AG04449 (cell line): ENCODE measurements at regions not wholly inside any gene's neighbourhood (a gene's known extent, or its start where the extent isn't known, plus 50 kb on each side); places are given as distances from the start of the nearest gene placed in this dataset.

Experiments used
- CTCF ChIA-PET: fragments of 350-600 bp; formaldehyde crosslinking; extraction: SDS; loops from one replicate; lab custom pipeline; 2021; ENCODE audit warnings: antibody characterized with exemption; lab: Yijun Ruan, JAX
- POLR2A ChIA-PET: fragments of 400-600, 350-600 bp; formaldehyde crosslinking; extraction: SDS; loops from one replicate; lab custom pipeline; 2020; ENCODE audit warnings: antibody characterized with exemption, inconsistent platforms; lab: Yijun Ruan, JAX
- DNase-seq: peaks from one replicate; pipeline ENCODE4 v3.0.0-alpha.2; 2010; ENCODE audit warnings: low read depth, low spot score
- H3K4me3 ChIP-seq: 2 replicates; pipeline ENCODE4 v1.5.1; 2011; ENCODE audit warnings: low read depth, mild to moderate bottlenecking, control low read depth, low read length
- CTCF ChIP-seq: IDR thresholded peaks from one replicate; pipeline ENCODE4 v1.5.1; 2011; ENCODE audit warnings: mild to moderate bottlenecking, moderate library complexity, low read length, control low read depth, inconsistent platforms; ENCODE audit not compliant: insufficient read depth; ENCODE audit errors: missing control alignments

- no peak for DNase-seq
- ChIA-PET POLR2A (no interaction called here), CTCF (no interaction called here)
- H3K4me3 ChIP-seq = no peak overlapping the region
- TF ChIP-seq CTCF = no peak
Measured at GRCh38 chr5:29547236-29547865, 1646.1 kb upstream of the CDH6 start.

- no peak for DNase-seq
- H3K4me3 ChIP-seq = no peak overlapping the region
- ChIA-PET CTCF (no interaction called here), POLR2A (no interaction called here)
- TF ChIP-seq CTCF = no peak
Measured at GRCh38 chr5:29543501-29543900, 1650.0 kb upstream of the CDH6 start.

- DNase-seq = no peak
- POLR2A ChIA-PET = no interaction called here
- CTCF ChIA-PET = no interaction called here
- TF ChIP-seq CTCF = no peak
- H3K4me3 ChIP-seq = no peak overlapping the region
Measured at GRCh38 chr5:29524227-29524626, 1669.3 kb upstream of the CDH6 start.

GRCh38 chr5:29518176-29518575 is 1675.3 kb upstream of the CDH6 start:
- POLR2A ChIA-PET = no interaction called here
- DNase-seq = no peak
- H3K4me3 ChIP-seq = no peak overlapping the region
- CTCF ChIA-PET = no interaction called here
- TF ChIP-seq CTCF = no peak

- no peak overlapping the region for H3K4me3 ChIP-seq
- DNase-seq = no peak
- no peak for TF ChIP-seq CTCF
- CTCF ChIA-PET = no interaction called here
- POLR2A ChIA-PET = no interaction called here
Measured at GRCh38 chr5:29516224-29516623, 1677.3 kb upstream of the CDH6 start.

GRCh38 chr5:29508131-29508530 is 1685.4 kb upstream of the CDH6 start:
- DNase-seq = no peak
- no peak overlapping the region for H3K4me3 ChIP-seq
- no peak for TF ChIP-seq CTCF
- POLR2A ChIA-PET = no interaction called here
- CTCF ChIA-PET = no interaction called here
